Ascending aorta (tissue), 2 donors: ENCODE measurements at regions not wholly inside any gene's neighbourhood (a gene's known extent, or its start where the extent isn't known, plus 50 kb on each side); places are given as distances from the start of the nearest gene placed in this dataset.

Experiments used
- DNase-seq, 2 donors: peaks; one replicate each; pipeline ENCODE4 v3.0.0-alpha.2; 2019; ENCODE audit warnings: low spot score in 2 of 2
- H3K27ac ChIP-seq, 2 donors: fragments of 200-600 bp; sonication (generic); one replicate each; pipeline ENCODE4 v1.5.1; 2016 to 2017; ENCODE audit warnings: mild to moderate bottlenecking in 1 of 2
- H3K27me3 ChIP-seq: fragments of 200-600 bp; sonication (generic); one replicate; pipeline ENCODE4 v1.5.1; 2017
- H3K36me3 ChIP-seq, 2 donors: fragments of 200-600 bp; sonication (generic); one replicate each; pipeline ENCODE4 v1.5.1; 2016
- H3K4me1 ChIP-seq, 2 donors: fragments of 200-600 bp; sonication (generic); one replicate each; pipeline ENCODE4 v1.5.1; 2016 to 2017; ENCODE audit warnings: mild to moderate bottlenecking in 1 of 2
- H3K4me3 ChIP-seq, 2 donors: fragments of 200-600 bp; sonication (generic); one replicate each; pipeline ENCODE4 v1.5.1; 2016 to 2017; ENCODE audit warnings: mild to moderate bottlenecking in 1 of 2
- H3K9me3 ChIP-seq, 2 donors: fragments of 200-600 bp; sonication (generic); one replicate each; pipeline ENCODE4 v1.5.1; 2016
- CTCF ChIP-seq, 3 experiments: fragments of 200-600 bp in 2 of 3; fragments of 450-650 bp in 1 of 3; sonication (generic) in 2 of 3; IDR thresholded peaks; one replicate each; pipeline ENCODE4 v1.5.1; 2016 to 2019; ENCODE audit warnings: antibody characterized with exemption in 3 of 3, mild to moderate bottlenecking in 1 of 3, moderate library complexity in 1 of 3
- intact Hi-C: fragments of 100-400 bp; cut with DNase I; formaldehyde crosslinking; loops from one replicate; pipeline ENCODE4 v1.15.1; 2023

GRCh38 chrX:112968351-112969133, 127.9 kb upstream of the AMOT start:
- no peak for DNase-seq
- H3K27ac ChIP-seq, result no peak overlapping the region
- no peak overlapping the region for H3K4me3 ChIP-seq
- H3K9me3 ChIP-seq, result no peaks in the 10 kb centered on the region
- H3K36me3 ChIP-seq, result no peaks in the 10 kb centered on the region
- no peaks in the 10 kb centered on the region for H3K27me3 ChIP-seq
- no peak for TF ChIP-seq CTCF (IDR thresholded peaks at IDR 0.05)
- H3K4me1 ChIP-seq, result no peaks in the 10 kb centered on the region
- intact Hi-C loops, result no loop called here

- H3K36me3 ChIP-seq, result no peaks in the 10 kb centered on the region
- no peaks in the 10 kb centered on the region for H3K9me3 ChIP-seq
- H3K27ac ChIP-seq, result no peak overlapping the region
- no peaks in the 10 kb centered on the region for H3K27me3 ChIP-seq
- H3K4me3 ChIP-seq, result no peak overlapping the region
- no peak for DNase-seq
- no peak for TF ChIP-seq CTCF (IDR thresholded peaks at IDR 0.05)
- intact Hi-C loops, result no loop called here
- no peaks in the 10 kb centered on the region for H3K4me1 ChIP-seq
Measured at GRCh38 chrX:112967903-112968302, 127.3 kb upstream of the AMOT start.

- no peak for DNase-seq
- intact Hi-C loops, result no loop called here
- no peaks in the 10 kb centered on the region for H3K4me1 ChIP-seq
- H3K36me3 ChIP-seq, result no peaks in the 10 kb centered on the region
- no peak for TF ChIP-seq CTCF (IDR thresholded peaks at IDR 0.05)
- H3K27ac ChIP-seq, result no peak overlapping the region
- no peaks in the 10 kb centered on the region for H3K9me3 ChIP-seq
- no peaks in the 10 kb centered on the region for H3K27me3 ChIP-seq
- no peak overlapping the region for H3K4me3 ChIP-seq
Measured at GRCh38 chrX:112967341-112967740, 126.7 kb upstream of the AMOT start.

GRCh38 chrX:112961981-112962380, 121.3 kb upstream of the AMOT start:
- H3K4me3 ChIP-seq, result no peak overlapping the region
- DNase-seq, result no peak
- TF ChIP-seq CTCF (IDR thresholded peaks at IDR 0.05), result no peak
- intact Hi-C loops, result no loop called here
- H3K36me3 ChIP-seq, result no peaks in the 10 kb centered on the region
- no peak overlapping the region for H3K27ac ChIP-seq
- H3K27me3 ChIP-seq, result no peaks in the 10 kb centered on the region
- H3K4me1 ChIP-seq, result no peaks in the 10 kb centered on the region
- H3K9me3 ChIP-seq, result no peaks in the 10 kb centered on the region

- no peak for DNase-seq
- H3K27ac ChIP-seq, result no peak overlapping the region
- H3K9me3 ChIP-seq, result no peaks in the 10 kb centered on the region
- H3K27me3 ChIP-seq, result no peaks in the 10 kb centered on the region
- intact Hi-C loops, result no loop called here
- no peak overlapping the region for H3K4me3 ChIP-seq
- no peaks in the 10 kb centered on the region for H3K4me1 ChIP-seq
- no peak for TF ChIP-seq CTCF (IDR thresholded peaks at IDR 0.05)
- no peaks in the 10 kb centered on the region for H3K36me3 ChIP-seq
Measured at GRCh38 chrX:112947981-112948615, 107.5 kb upstream of the AMOT start.
